ENCODE measurements at regions not wholly inside any gene's neighbourhood (a gene's known extent, or its start where the extent isn't known, plus 50 kb on each side); places are given as distances from the start of the nearest gene placed in this dataset.

DNA sequence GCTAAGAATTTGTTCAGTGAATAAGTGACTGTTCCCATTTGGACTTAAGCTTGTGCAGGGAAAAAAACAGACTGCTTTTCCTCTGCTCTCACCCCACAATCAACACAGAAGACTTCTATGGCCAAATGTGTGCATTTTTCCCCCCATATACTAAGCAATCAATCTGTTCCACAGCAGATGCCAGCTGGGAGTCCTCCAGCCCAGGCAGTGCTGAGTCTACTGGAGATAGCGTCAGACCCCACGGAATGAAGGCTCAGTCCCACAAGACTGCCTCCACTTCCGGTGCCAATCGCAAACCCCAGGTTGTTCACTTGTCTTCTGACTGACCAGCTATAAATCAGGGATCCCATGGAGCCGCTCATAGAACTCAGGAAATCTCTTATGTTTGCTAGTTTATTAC is 69.5 kb upstream of the ANKRD10 start:
- H3K9ac ChIP-seq (replicated peaks in 1 of 4; ENCODE audit: extremely low read depth in 1 of 4, low read depth in 3 of 4, low read length in 3 of 4): no peak overlapping the region
- no peak overlapping the region for H3K27ac ChIP-seq (ENCODE audit: low read depth, low read length)
- no peak overlapping the region for H3K4ac ChIP-seq (replicated peaks; ENCODE audit: insufficient read length, low read depth, low read length)
- H2BK12ac ChIP-seq (ENCODE audit: low read depth, low read length): no peak overlapping the region
- no peak overlapping the region for H3K18ac ChIP-seq (ENCODE audit: extremely low read depth, low read length)
- H3K9me3 ChIP-seq (ENCODE audit: insufficient read depth in 2 of 2, low read depth in 1 of 2, low read length in 1 of 2): no peaks in the 10 kb centered on the region
- H2BK20ac ChIP-seq (ENCODE audit: low read length): no peak overlapping the region
- ChIA-PET POLR2A (ENCODE audit: partially characterized antibody) (interaction anchor here (0.6 to 1.3 kb wide), 2 partner anchors 8 to 10 kb away, joined by 3 to 4 read pairs; no protein-coding TSS in a partner anchor), CTCF (ENCODE audit: partially characterized antibody) (interaction anchor here (0.7 to 2.4 kb wide), 3 partner anchors 25 to 39 kb away, joined by 3 to 5 read pairs (median 4); no protein-coding TSS in a partner anchor)
- no peak for DNase-seq (ENCODE audit: low read depth in 1 of 2, low spot score in 2 of 2)
- no peaks in the 10 kb centered on the region for H4K20me1 ChIP-seq (replicated peaks in 1 of 2; ENCODE audit: control insufficient read depth in 1 of 2, insufficient read depth in 2 of 2, low read length in 2 of 2)
- no peak overlapping the region for H2BK120ac ChIP-seq (replicated peaks; ENCODE audit: low read depth, low read length)
- no peak overlapping the region for H2BK5ac ChIP-seq (ENCODE audit: low read depth, low read length)
- H3K56ac ChIP-seq (replicated peaks; ENCODE audit: insufficient read length, low read depth, low read length): no peak overlapping the region
- TF ChIP-seq GTF2F1 (IDR thresholded peaks at IDR 0.05; ENCODE audit: borderline replicate concordance, low read depth, low read length): no peak
- TF ChIP-seq SIX5 (IDR thresholded peaks at IDR 0.05; ENCODE audit: low read depth, low read length): no peak
- no peak for TF ChIP-seq CHD2 (IDR thresholded peaks at IDR 0.05; ENCODE audit: low read length)
- H3K4me3 ChIP-seq (ENCODE audit: extremely low read depth in 1 of 4, insufficient read depth in 2 of 4, low read depth in 3 of 4, low read length in 4 of 4): no peak overlapping the region
- no peak overlapping the region for H2BK15ac ChIP-seq (ENCODE audit: low read length)
- H4K91ac ChIP-seq (replicated peaks; ENCODE audit: insufficient read length, low read length): no peak overlapping the region
- no peak overlapping the region for H4K8ac ChIP-seq (ENCODE audit: extremely low read depth, insufficient read depth, low read length)
- WGBS, 2 experiments (ENCODE audit: extremely low coverage in 1 of 2, insufficient coverage in 1 of 2, insufficient read length in 1 of 2, insufficient replicate concordance in 2 of 2, low coverage in 1 of 2, low lambda C conversion rate in 2 of 2, missing lambda C conversion rate in 1 of 2): 100% methylated on average over 5 of the region's 5 CpGs; no CpG with 5 or more reads in 1 of the 2 experiments
- H3K23ac ChIP-seq (ENCODE audit: insufficient read length): no peak overlapping the region
- no peak overlapping the region for H3K14ac ChIP-seq (ENCODE audit: insufficient read length)
- no peak overlapping the region for H2AFZ ChIP-seq (ENCODE audit: low read length)
- no peaks in the 10 kb centered on the region for H3K79me2 ChIP-seq (ENCODE audit: control insufficient read depth in 1 of 2, insufficient read depth in 2 of 2, low read length in 2 of 2)
- no peak for FAIRE-seq
- no peak overlapping the region for H3K4me2 ChIP-seq (ENCODE audit: insufficient read depth in 1 of 2, low read depth in 2 of 2, low read length in 2 of 2)
- H3K27me3 ChIP-seq (replicated peaks in 1 of 4; ENCODE audit: control insufficient read depth in 3 of 4, extremely low read depth in 1 of 4, insufficient read depth in 3 of 4, low read length in 3 of 4): no peaks in the 10 kb centered on the region
- H3K79me1 ChIP-seq (ENCODE audit: low read depth, low read length): no peaks in the 10 kb centered on the region
- no peak overlapping the region for H4K5ac ChIP-seq (ENCODE audit: insufficient read length, low read depth, low read length)
- no peaks in the 10 kb centered on the region for H3K23me2 ChIP-seq (ENCODE audit: low read depth, low read length)
- no peak overlapping the region for H2AK5ac ChIP-seq (ENCODE audit: low read depth, low read length)
- H3K36me3 ChIP-seq (ENCODE audit: control insufficient read depth in 2 of 4, insufficient read depth in 4 of 4, low read length in 3 of 4): no peaks in the 10 kb centered on the region
- H3K4me1 ChIP-seq (replicated peaks in 1 of 4; ENCODE audit: control insufficient read depth in 3 of 4, insufficient read depth in 4 of 4, low read length in 3 of 4): no peaks in the 10 kb centered on the region

Measured in H1 (cell line).